Endothelial cell of umbilical vein (primary cell): ENCODE measurements at regions not wholly inside any gene's neighbourhood (a gene's known extent, or its start where the extent isn't known, plus 50 kb on each side); places are given as distances from the start of the nearest gene placed in this dataset.

Experiments used
- BruUV-seq: library from RNA; stranded (reverse); fragments of 400-500 nt; replicated peaks from 2 replicates; lab custom pipeline; 2021; lab: Mats Ljungman, UMichigan
- CTCF ChIA-PET: fragments of 300-600, 350-600 bp; sonication (Branson Sonifier 250); formaldehyde crosslinking; loops from one replicate; lab custom pipeline; 2021; ENCODE audit warnings: antibody characterized with exemption, inconsistent platforms; lab: Charles Lee
- POLR2A ChIA-PET: fragments of 300-600, 350-600 bp; sonication (Branson Sonifier 250); formaldehyde crosslinking; loops from one replicate; lab custom pipeline; 2021; ENCODE audit warnings: antibody characterized with exemption, inconsistent platforms; lab: Charles Lee
- DNase-seq: peaks from one replicate; pipeline ENCODE4 v3.0.0-alpha.2; 2011; ENCODE audit warnings: low read depth, low spot score
- FAIRE-seq: peaks from 2 replicates; lab custom pipeline; 2011; peaks lifted over from hg19 to GRCh38; lab: Jason Lieb, UNC
- H2AFZ ChIP-seq: 2 replicates; pipeline ENCODE4 v1.6.0; 2012; ENCODE audit warnings: low read depth, low read length, control low read depth, inconsistent platforms
- H3K27ac ChIP-seq: 2 replicates; pipeline ENCODE4 v1.5.1; 2011; ENCODE audit warnings: low read depth, mild to moderate bottlenecking, control low read depth, low read length, moderate library complexity; ENCODE audit not compliant: insufficient read depth
- H3K27me3 ChIP-seq, 2 experiments: 2 replicates each; pipeline versions ENCODE4 v1.6.0 to v1.6.1; 2011; ENCODE audit warnings: low read length in 2 of 2, mixed read lengths in 1 of 2; ENCODE audit not compliant: control insufficient read depth in 2 of 2, insufficient read depth in 2 of 2
- H3K36me3 ChIP-seq, 2 experiments: 2 replicates in 1 of 2; 3 replicates in 1 of 2; pipeline ENCODE4 v1.5.1; 2011; ENCODE audit warnings: low read length in 2 of 2, mild to moderate bottlenecking in 1 of 2, moderate library complexity in 1 of 2; ENCODE audit not compliant: control insufficient read depth in 2 of 2, insufficient read depth in 2 of 2; ENCODE audit errors: extremely low read depth in 1 of 2
- H3K4me1 ChIP-seq: 3 replicates; pipeline ENCODE4 v1.5.1; 2011; ENCODE audit warnings: mild to moderate bottlenecking, low read length; ENCODE audit not compliant: control insufficient read depth, insufficient read depth; ENCODE audit errors: extremely low read depth
- H3K4me2 ChIP-seq: 2 replicates; pipeline ENCODE4 v1.6.1; 2011; ENCODE audit warnings: low read length, control low read depth, mixed read lengths; ENCODE audit not compliant: insufficient read depth
- H3K4me3 ChIP-seq, 3 experiments: fragments of 200-600 bp in 1 of 3; sonication (generic), shearing (Covaris generic) in 1 of 3; replicated peaks in 1 of 3; 2 replicates each; pipeline ENCODE4 v1.5.1; 2011 to 2016; ENCODE audit warnings: control low read depth in 3 of 3, low read length in 3 of 3, mild to moderate bottlenecking in 2 of 3, inconsistent platforms in 1 of 3, low read depth in 1 of 3, moderate library complexity in 1 of 3; ENCODE audit not compliant: insufficient read depth in 1 of 3
- H3K79me2 ChIP-seq: 2 replicates; pipeline ENCODE4 v1.6.0; 2012; ENCODE audit warnings: low read length, inconsistent platforms; ENCODE audit not compliant: control insufficient read depth, insufficient read depth
- H3K9ac ChIP-seq: replicated peaks from 2 replicates; pipeline ENCODE3; 2011; ENCODE audit warnings: low read length, control low read depth; ENCODE audit not compliant: insufficient read depth; ENCODE audit errors: extremely low read depth
- H3K9me1 ChIP-seq: replicated peaks from 3 replicates; pipeline ENCODE4 v1.6.0; 2011; ENCODE audit warnings: mild to moderate bottlenecking, low read length; ENCODE audit not compliant: control insufficient read depth, insufficient read depth; ENCODE audit errors: extremely low read depth
- H3K9me3 ChIP-seq: replicated peaks from 2 replicates; pipeline ENCODE4 v1.5.1; 2012; ENCODE audit warnings: low read length, inconsistent platforms; ENCODE audit not compliant: control insufficient read depth, insufficient read depth
- H4K20me1 ChIP-seq: replicated peaks from 2 replicates; pipeline ENCODE3; 2011; ENCODE audit warnings: mild to moderate bottlenecking, low read length; ENCODE audit not compliant: control insufficient read depth, insufficient read depth; ENCODE audit errors: extremely low read depth
- CTCF ChIP-seq, 2 donors: IDR thresholded peaks; 1 replicate in 1 of 2; 2 replicates in 1 of 2; pipeline ENCODE4 v1.5.1; 2011; ENCODE audit warnings: low read length in 2 of 2, mild to moderate bottlenecking in 2 of 2, moderate library complexity in 2 of 2, control low read depth in 1 of 2, inconsistent platforms in 1 of 2, low read depth in 1 of 2; ENCODE audit not compliant: insufficient read depth in 1 of 2; ENCODE audit errors: extremely low read depth in 1 of 2
- EZH2 ChIP-seq: IDR thresholded peaks from 2 replicates; pipeline ENCODE4 v1.6.1; 2012; ENCODE audit warnings: borderline replicate concordance, low read depth, mild to moderate bottlenecking, moderate library complexity, low read length, inconsistent platforms; ENCODE audit not compliant: severe bottlenecking
- FOS ChIP-seq: IDR thresholded peaks from 2 replicates; pipeline ENCODE4 v1.6.1; 2011; ENCODE audit warnings: mild to moderate bottlenecking, low read length, moderate library complexity, borderline replicate concordance; ENCODE audit not compliant: insufficient read depth
- GATA2 ChIP-seq: IDR thresholded peaks from 2 replicates; pipeline ENCODE4 v1.7.0; 2011; ENCODE audit warnings: low read depth, mild to moderate bottlenecking, moderate library complexity, mixed read lengths, low read length; ENCODE audit not compliant: insufficient read length, insufficient read depth
- JUN ChIP-seq: IDR thresholded peaks from 2 replicates; pipeline ENCODE4 v1.6.1; 2011; ENCODE audit warnings: borderline replicate concordance, low read depth; ENCODE audit not compliant: insufficient read length, insufficient read depth
- MAX ChIP-seq: IDR thresholded peaks from 2 replicates; pipeline ENCODE4 v1.6.1; 2011; ENCODE audit not compliant: insufficient read depth, insufficient read length
- MYC ChIP-seq: IDR thresholded peaks from one replicate; pipeline ENCODE4 v1.6.1; 2011; ENCODE audit warnings: mild to moderate bottlenecking, low read depth, low read length
- POLR2A ChIP-seq: IDR thresholded peaks from 2 replicates; pipeline ENCODE4 v1.6.1; 2012; ENCODE audit warnings: low read depth, mild to moderate bottlenecking, control low read depth, low read length
- POLR2AphosphoS5 ChIP-seq: IDR thresholded peaks from 2 replicates; pipeline ENCODE4 v1.6.1; 2012; ENCODE audit warnings: low read depth, mild to moderate bottlenecking, control low read depth, low read length, moderate library complexity; ENCODE audit not compliant: insufficient read depth
- dilution Hi-C: fragments of 300-500 bp; cut with MboI; formaldehyde crosslinking; loops from one replicate; pipeline ENCODE4 v1.15.0; 2019; ENCODE audit warnings: low sequenced_read_pairs; ENCODE audit not compliant: extremely low pct_ligation_motif_present
- intact Hi-C: fragments of 100-400 bp; cut with micrococcal nuclease; formaldehyde crosslinking; loops from one replicate; pipeline ENCODE4 v1.10.0; 2022

- Histone ChIP-seq H3K27me3 (no peaks in the 10 kb centered on the region), H4K20me1 (no peaks in the 10 kb centered on the region), H3K9me3 (peaks cover 4% of the 10 kb centered on the region), H3K4me1 (no peaks in the 10 kb centered on the region), H3K27ac (no peak overlapping the region), H3K36me3 (no peaks in the 10 kb centered on the region), H2AFZ (no peak overlapping the region), H3K4me2 (no peak overlapping the region), H3K4me3 (no peak overlapping the region), H3K79me2 (no peaks in the 10 kb centered on the region), H3K9ac (no peak overlapping the region), H3K9me1 (no peaks in the 10 kb centered on the region)
- intact Hi-C loops, result no loop called here
- BruUV-seq, result no TSS peak
- POLR2A ChIA-PET, result no interaction called here
- no peak for DNase-seq
- dilution Hi-C loops, result no loop called here
- CTCF ChIA-PET, result no interaction called here
- FAIRE-seq, result no peak
- no peak for TF ChIP-seq MYC
- no peak for TF ChIP-seq POLR2A
- TF ChIP-seq JUN, result no peak
- TF ChIP-seq POLR2AphosphoS5, result no peak
- no peak for TF ChIP-seq FOS
- TF ChIP-seq CTCF (IDR thresholded peaks at IDR 0.05; ENCODE audit: extremely low read depth in 1 of 2, insufficient read depth in 1 of 2, low read depth in 1 of 2, low read length in 2 of 2), result no peak
- TF ChIP-seq EZH2, result no peak
- TF ChIP-seq GATA2, result no peak
- TF ChIP-seq MAX, result no peak
Measured at GRCh38 chr2:219887870-219888269, 260.4 kb downstream of the SLC4A3 start.
